Natural killer cell (primary cell): ENCODE measurements at regions not wholly inside any gene's neighbourhood (a gene's known extent, or its start where the extent isn't known, plus 50 kb on each side); places are given as distances from the start of the nearest gene placed in this dataset.
"Not testable (repeated sequence)": the region's sequence is repeated elsewhere in the genome, so short reads cannot be mapped to it uniquely, and the experiment has no call there.

Source experiments
- ATAC-seq, 3 donors: fragments of 150-1000 bp in 2 of 3; fragments of 200-7000 bp in 1 of 3; cut with Tn5 transposase; 1 replicate in 1 of 3; 2 replicates in 2 of 3; pipeline ENCODE4 v1.10.0; 2021; ENCODE audit warnings: mild to moderate bottlenecking in 2 of 3, moderate library complexity in 2 of 3
- DNase-seq, 2 donors: peaks; one replicate each; pipeline versions ENCODE4 v3.0.0 to v3.0.0-alpha.2; 2013 to 2021; ENCODE audit warnings: mixed read lengths in 1 of 2
- H3K27ac ChIP-seq: one replicate; pipeline ENCODE4 v1.5.1; 2013; ENCODE audit warnings: mild to moderate bottlenecking, low read length
- H3K27me3 ChIP-seq: one replicate; pipeline ENCODE4 v1.6.1; 2013; ENCODE audit warnings: low read length; ENCODE audit not compliant: control insufficient read depth, insufficient read depth
- H3K36me3 ChIP-seq: one replicate; pipeline ENCODE4 v1.6.1; 2013; ENCODE audit warnings: low read length; ENCODE audit not compliant: control insufficient read depth, insufficient read depth
- H3K4me1 ChIP-seq: one replicate; pipeline ENCODE4 v1.6.1; 2013; ENCODE audit warnings: low read length; ENCODE audit not compliant: control insufficient read depth, insufficient read depth
- H3K4me3 ChIP-seq: one replicate; pipeline ENCODE4 v1.5.1; 2013; ENCODE audit warnings: low read length
- H3K9me3 ChIP-seq: one replicate; pipeline ENCODE4 v1.6.1; 2013; ENCODE audit warnings: low read length; ENCODE audit not compliant: control insufficient read depth, insufficient read depth
- H3K27ac Mint-ChIP-seq, 2 donors: one replicate each; pipeline ENCODE4 v1.8.0; 2022; ENCODE audit warnings: mild to moderate bottlenecking in 2 of 2, mixed read lengths in 2 of 2, moderate library complexity in 1 of 2
- H3K27me3 Mint-ChIP-seq, 2 donors: one replicate each; pipeline ENCODE4 v1.8.0; 2022; ENCODE audit warnings: low read depth in 2 of 2, mixed read lengths in 2 of 2
- H3K36me3 Mint-ChIP-seq: one replicate; pipeline ENCODE4 v1.8.0; 2022; ENCODE audit warnings: mixed read lengths
- H3K4me1 Mint-ChIP-seq, 2 donors: one replicate each; pipeline ENCODE4 v1.8.0; 2022; ENCODE audit warnings: mixed read lengths in 2 of 2
- H3K4me3 Mint-ChIP-seq: one replicate; pipeline ENCODE4 v1.8.0; 2022; ENCODE audit warnings: mild to moderate bottlenecking, moderate library complexity, mixed read lengths
- H3K9me3 Mint-ChIP-seq, 2 donors: one replicate each; pipeline ENCODE4 v1.8.0; 2022; ENCODE audit warnings: mixed read lengths in 2 of 2
- CTCF ChIP-seq: fragments of 200-600 bp; IDR thresholded peaks from one replicate; pipeline ENCODE4 v1.8.0; 2022; ENCODE audit warnings: antibody characterized with exemption
- WGBS: methylation state at CpG from one replicate; pipeline ENCODE4 v1.1.7; 2013; ENCODE audit warnings: missing lambda C conversion rate; ENCODE audit not compliant: insufficient coverage; 5-methylcytosine and 5-hydroxymethylcytosine counted together
- intact Hi-C: fragments of 100-400 bp; cut with micrococcal nuclease; formaldehyde crosslinking; loops from one replicate; pipeline ENCODE4 v1.14.2; 2022

DNA sequence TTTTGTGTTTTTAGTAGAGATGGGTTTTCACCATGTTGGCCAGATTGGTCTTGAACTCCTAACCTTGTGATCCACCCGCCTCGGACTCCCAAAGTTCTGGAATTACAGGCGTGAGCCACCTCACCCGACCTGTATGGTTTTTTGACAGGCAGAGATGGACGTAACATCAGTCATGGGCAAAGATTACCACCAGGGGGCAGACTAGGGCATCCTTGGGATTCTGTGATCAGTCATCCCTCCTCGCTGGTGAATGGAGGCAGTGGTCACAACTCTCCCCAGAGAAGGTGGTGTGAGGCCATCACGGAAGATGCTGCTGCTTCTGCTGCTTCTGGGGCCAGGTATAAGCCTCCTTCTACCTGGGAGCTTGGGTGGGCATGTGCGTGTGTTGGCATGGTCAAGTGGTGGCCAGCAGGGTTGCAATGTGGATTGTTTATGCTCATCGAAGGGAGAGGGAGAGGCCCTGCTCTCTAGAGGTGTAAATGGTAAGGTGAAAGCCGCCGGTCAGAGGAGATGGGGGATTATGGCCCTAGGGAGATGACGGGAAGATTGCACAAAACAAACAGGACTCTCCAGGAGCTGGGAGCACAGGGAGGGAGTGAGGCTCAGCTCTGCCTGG lies 122.7 kb upstream of the PRSS1 start:
- intact Hi-C loops, result no loop called here
- no peak overlapping the region for H3K27ac ChIP-seq
- DNase-seq (peak; percentile 60 to 82), ATAC-seq (peak; percentile 75 to 90 (median 89))
- H3K9me3 ChIP-seq, result no peaks in the 10 kb centered on the region
- no peak overlapping the region for H3K4me3 ChIP-seq
- peaks cover 0 to 4% of the 10 kb centered on the region in 2 donors for H3K4me1 Mint-ChIP-seq
- 77% methylated on average over 12 of the region's 12 CpGs for WGBS
- H3K4me1 ChIP-seq, result no peaks in the 10 kb centered on the region
- no peak overlapping the region for H3K4me3 Mint-ChIP-seq
- H3K27ac Mint-ChIP-seq, result no peak overlapping the region
- H3K27me3 ChIP-seq, result peaks cover 4% of the 10 kb centered on the region
- H3K9me3 Mint-ChIP-seq, result no peaks in the 10 kb centered on the region
- no peaks in the 10 kb centered on the region for H3K36me3 Mint-ChIP-seq
- peaks cover 0 to 5% of the 10 kb centered on the region in 2 donors for H3K27me3 Mint-ChIP-seq
- no peaks in the 10 kb centered on the region for H3K36me3 ChIP-seq
- peak; percentile 72 for TF ChIP-seq CTCF

- H3K4me1 ChIP-seq, H3K27ac ChIP-seq, H3K36me3 Mint-ChIP-seq, H3K36me3 ChIP-seq, H3K4me3 ChIP-seq, H3K4me1 Mint-ChIP-seq, H3K27ac Mint-ChIP-seq, H3K9me3 Mint-ChIP-seq, intact Hi-C loops, H3K9me3 ChIP-seq, H3K27me3 Mint-ChIP-seq, DNase-seq, H3K4me3 Mint-ChIP-seq, ATAC-seq, H3K27me3 ChIP-seq: not testable (repeated sequence)
- WGBS, result no CpG with 5 or more reads among the region's 2 CpGs
Measured at GRCh38 chr7:142625216-142625615, 124.1 kb upstream of the PRSS1 start.

DNA sequence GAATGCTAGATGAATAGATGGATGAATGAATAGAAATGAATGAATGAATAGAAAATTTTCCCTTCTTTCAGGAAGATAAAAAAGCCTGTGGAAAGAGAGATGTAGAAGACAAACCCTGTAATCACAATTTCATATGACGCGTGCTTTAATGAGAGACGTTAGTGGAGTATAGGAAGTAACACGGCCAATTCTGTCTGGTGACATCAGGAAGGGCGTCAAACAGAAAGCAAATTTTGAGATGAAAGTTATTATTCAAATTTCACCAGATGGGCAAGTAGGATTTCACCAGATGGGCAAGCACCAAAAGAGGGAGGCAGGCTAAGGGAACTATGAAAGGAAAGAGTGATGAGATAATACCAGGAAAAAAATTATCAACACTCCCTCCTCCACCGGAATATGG lies 128.9 kb upstream of the PRSS1 start:
- Mint-ChIP-seq H3K27ac (no peak overlapping the region), H3K9me3 (no peaks in the 10 kb centered on the region), H3K4me3 (no peak overlapping the region), H3K36me3 (no peaks in the 10 kb centered on the region), H3K27me3 (peaks cover 0 to 11% of the 10 kb centered on the region in 2 donors), H3K4me1 (no peaks in the 10 kb centered on the region)
- intact Hi-C loops, result no loop called here
- DNase-seq (peak in 1 of 2 donors; percentile 40), ATAC-seq (no peak)
- no peaks in the 10 kb centered on the region for H3K27me3 ChIP-seq
- no peak overlapping the region for H3K4me3 ChIP-seq
- WGBS, result 71% methylated on average over 6 of the region's 6 CpGs
- H3K9me3 ChIP-seq, result no peaks in the 10 kb centered on the region
- H3K4me1 ChIP-seq, result no peaks in the 10 kb centered on the region
- no peak for TF ChIP-seq CTCF
- H3K27ac ChIP-seq, result no peak overlapping the region
- no peaks in the 10 kb centered on the region for H3K36me3 ChIP-seq

GRCh38 chr7:142618655-142619351 lies 130.5 kb upstream of the PRSS1 start:
- H3K9me3 Mint-ChIP-seq, result no peaks in the 10 kb centered on the region
- H3K27ac Mint-ChIP-seq, result no peak overlapping the region
- no peaks in the 10 kb centered on the region for H3K27me3 ChIP-seq
- no peaks in the 10 kb centered on the region for H3K36me3 Mint-ChIP-seq
- H3K4me1 ChIP-seq, result no peaks in the 10 kb centered on the region
- H3K36me3 ChIP-seq, result no peaks in the 10 kb centered on the region
- WGBS, result 91% methylated on average over 9 of the region's 9 CpGs
- no peak overlapping the region for H3K27ac ChIP-seq
- H3K4me1 Mint-ChIP-seq, result no peaks in the 10 kb centered on the region
- intact Hi-C loops, result no loop called here
- peaks cover 0 to 11% of the 10 kb centered on the region in 2 donors for H3K27me3 Mint-ChIP-seq
- TF ChIP-seq CTCF, result no peak
- ATAC-seq (no peak), DNase-seq (no peak)
- H3K9me3 ChIP-seq, result no peaks in the 10 kb centered on the region
- no peak overlapping the region for H3K4me3 ChIP-seq
- H3K4me3 Mint-ChIP-seq, result no peak overlapping the region
